VCaP (cell line): ENCODE measurements at regions not wholly inside any gene's neighbourhood (a gene's known extent, or its start where the extent isn't known, plus 50 kb on each side); places are given as distances from the start of the nearest gene placed in this dataset.
"Not testable (repeated sequence)": the region's sequence is repeated elsewhere in the genome, so short reads cannot be mapped to it uniquely, and the experiment has no call there.

Experiments used
- H3K27ac ChIP-seq: fragments of 450-650 bp; 2 replicates; pipeline ENCODE4 v1.5.1; 2017
- TF ChIP-seq, protein P1 (sequence below): fragments of 450-650 bp; conservative IDR thresholded peaks from 2 replicates; pipeline ENCODE4 v1.5.1; 2017; ENCODE audit warnings: mild to moderate bottlenecking, moderate library complexity

DNA sequence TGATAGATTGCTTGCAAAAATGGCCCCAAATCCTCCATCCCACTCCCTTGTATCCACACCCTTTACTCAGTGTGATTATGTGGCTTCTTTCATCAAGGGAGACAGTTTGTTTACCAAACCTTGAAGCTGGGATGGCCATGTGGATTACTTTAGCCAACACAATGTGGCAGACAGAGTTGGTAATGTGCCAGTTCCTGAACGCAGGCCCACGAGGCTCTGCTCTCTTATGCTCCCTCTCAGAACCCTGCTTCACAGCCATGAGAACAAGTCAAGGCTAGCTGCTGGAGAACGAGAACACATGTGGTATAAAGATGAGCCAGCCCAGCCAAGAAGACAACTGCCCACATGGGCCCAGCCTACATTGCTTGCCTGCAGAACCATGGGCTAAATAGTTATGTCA, 162.3 kb downstream of the NDUFA12 start:
- H3K27ac ChIP-seq: no peak overlapping the region
- TF ChIP-seq, protein P1, sequence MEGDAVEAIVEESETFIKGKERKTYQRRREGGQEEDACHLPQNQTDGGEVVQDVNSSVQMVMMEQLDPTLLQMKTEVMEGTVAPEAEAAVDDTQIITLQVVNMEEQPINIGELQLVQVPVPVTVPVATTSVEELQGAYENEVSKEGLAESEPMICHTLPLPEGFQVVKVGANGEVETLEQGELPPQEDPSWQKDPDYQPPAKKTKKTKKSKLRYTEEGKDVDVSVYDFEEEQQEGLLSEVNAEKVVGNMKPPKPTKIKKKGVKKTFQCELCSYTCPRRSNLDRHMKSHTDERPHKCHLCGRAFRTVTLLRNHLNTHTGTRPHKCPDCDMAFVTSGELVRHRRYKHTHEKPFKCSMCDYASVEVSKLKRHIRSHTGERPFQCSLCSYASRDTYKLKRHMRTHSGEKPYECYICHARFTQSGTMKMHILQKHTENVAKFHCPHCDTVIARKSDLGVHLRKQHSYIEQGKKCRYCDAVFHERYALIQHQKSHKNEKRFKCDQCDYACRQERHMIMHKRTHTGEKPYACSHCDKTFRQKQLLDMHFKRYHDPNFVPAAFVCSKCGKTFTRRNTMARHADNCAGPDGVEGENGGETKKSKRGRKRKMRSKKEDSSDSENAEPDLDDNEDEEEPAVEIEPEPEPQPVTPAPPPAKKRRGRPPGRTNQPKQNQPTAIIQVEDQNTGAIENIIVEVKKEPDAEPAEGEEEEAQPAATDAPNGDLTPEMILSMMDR: no peak

DNA sequence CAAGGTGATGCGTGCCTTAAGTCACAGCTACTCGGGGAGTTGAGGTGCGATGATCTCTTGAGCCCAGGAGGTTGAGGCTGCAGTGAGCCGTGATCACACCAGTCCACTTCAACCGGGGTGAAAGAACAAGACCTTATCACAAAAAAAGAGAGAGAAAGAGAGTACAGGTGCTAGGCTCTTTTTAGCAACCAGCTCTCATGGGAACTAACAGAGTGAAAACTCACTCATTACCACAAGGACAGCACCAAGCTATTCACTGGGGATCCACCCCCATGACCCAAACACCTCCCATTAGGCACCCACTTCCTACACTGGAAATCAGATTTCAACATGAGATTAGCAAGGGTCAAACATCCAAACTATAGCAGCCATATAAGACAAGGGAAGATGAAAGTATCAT, 164.2 kb downstream of the NDUFA12 start:
- no peak overlapping the region for H3K27ac ChIP-seq
- TF ChIP-seq, protein P1: no peak

DNA sequence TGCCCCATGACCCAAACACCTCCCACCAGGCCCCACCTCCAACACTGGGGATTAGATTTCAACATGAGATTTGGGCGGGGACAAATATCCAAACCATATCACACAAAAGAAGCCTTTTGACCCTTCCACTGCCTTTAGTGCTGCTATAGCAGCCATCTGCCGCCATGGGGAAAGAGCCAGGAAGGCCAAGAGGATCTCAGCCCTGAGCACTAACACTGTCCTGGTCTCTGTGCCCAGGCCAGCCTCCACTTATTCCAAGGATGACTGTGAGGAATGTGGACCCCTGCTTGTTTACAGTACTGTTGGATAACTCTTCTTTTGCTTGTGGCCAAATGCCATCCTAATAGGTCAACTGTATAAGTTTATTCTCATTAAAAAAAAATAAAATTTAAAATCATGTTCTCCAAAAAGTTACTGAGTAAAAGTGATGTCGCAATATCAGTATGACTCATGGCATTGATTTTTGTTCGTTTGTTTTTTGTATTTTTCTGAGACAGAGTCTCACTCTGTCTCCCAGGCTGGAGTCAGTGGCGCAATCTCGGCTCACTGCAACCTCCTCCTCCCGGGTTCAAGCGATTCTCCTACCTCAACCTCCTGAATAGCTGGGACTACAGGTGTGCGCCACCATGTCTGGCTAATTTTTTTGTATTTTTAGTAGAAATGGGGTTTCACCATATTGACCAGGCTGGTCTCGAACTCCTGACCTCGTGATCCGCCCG, 166.4 kb downstream of the NDUFA12 start:
- not testable (repeated sequence) for H3K27ac ChIP-seq

DNA sequence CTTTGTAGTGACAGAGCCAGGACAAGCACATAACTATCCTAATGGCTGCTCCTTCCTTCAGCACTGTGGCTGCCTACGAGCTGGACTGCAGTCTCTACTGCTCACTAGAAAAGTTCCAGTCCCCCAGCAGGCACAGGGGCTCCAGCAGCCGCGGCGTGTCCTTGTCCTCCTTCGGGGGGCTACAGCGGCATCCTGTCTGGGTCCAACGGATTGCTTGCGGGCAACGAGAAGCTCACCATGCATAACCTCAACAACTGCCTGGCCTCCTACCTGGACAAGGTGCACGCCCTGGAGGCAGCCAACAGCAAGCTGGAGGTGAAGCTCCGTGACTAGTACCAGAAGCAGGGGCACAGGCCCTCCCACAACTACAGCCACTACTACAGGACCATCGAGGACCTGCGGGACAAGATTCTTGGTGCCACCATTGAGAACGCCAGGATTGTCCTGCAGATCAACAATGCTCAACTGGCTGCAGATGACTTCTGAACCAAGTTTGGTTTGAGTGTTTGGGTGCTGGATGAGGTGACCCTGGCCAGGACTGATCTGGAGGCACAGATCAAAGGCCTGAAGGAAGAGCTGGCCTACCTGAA, 169.4 kb downstream of the NDUFA12 start:
- TF ChIP-seq, protein P1: no peak
- no peak overlapping the region for H3K27ac ChIP-seq

DNA sequence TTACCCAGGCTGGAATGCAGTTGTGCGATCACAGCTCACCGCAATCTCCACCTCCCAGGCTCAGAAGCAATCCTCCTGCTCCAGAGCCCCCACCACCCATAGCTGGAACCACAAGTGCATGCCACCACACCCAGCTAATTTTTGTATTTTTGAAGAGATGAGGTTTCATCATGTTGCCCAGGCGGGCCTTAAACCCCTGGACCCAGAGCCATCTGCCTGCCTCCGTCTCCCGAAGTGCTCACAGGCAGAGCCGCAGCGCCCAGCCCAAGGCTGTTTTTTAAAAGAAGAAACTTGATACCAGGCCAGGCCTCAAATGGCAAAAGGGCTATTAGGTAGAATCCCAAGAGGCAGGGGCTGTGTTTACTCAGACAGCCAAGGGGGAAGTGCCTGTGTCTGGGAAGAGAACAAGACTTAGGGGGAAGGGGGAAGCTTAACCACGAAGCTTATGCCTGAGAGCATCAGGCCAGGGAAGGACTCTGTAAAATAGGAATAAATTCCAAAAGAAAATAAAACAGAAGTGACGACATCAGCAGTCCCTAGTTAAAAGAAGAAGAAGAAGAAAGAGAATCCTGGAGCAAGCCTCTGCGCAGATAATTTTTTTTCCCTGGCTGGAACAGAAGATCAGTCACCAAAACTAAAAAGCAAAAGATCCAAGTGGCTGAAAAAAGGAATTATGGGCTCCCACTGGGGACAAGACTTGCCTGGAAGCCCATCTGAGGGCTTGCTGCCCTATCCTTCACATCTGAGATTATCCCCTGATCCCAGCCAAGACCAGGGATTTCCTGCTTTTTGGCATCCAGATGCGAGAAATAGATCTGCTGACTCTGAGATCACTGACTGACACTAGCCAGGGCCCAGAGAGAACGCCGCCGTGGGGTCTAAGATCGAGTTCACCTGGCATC, 170.5 kb downstream of the NDUFA12 start:
- peak overlapping the region; percentile 40 for H3K27ac ChIP-seq
- TF ChIP-seq, protein P1: no peak

DNA sequence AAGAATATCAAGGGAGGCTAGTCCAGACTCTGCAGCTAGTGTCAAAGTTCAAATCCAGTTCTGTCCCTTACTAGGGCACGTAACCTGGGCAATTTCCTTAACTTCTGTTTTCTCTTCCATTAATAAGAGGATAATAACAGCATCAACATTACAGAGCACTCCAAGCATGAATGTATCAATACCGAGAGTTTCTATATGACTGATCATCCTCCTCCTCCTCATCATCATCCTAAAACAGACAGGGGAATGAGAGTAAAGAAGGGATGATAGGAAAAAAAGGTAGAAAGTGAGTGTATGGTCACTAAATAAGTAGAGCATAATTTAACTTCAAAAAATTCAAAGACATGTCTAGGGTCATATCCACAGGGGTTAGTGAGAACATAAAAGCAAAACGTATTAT, 171.4 kb downstream of the NDUFA12 start:
- H3K27ac ChIP-seq: no peak overlapping the region
- TF ChIP-seq, protein P1: no peak

DNA sequence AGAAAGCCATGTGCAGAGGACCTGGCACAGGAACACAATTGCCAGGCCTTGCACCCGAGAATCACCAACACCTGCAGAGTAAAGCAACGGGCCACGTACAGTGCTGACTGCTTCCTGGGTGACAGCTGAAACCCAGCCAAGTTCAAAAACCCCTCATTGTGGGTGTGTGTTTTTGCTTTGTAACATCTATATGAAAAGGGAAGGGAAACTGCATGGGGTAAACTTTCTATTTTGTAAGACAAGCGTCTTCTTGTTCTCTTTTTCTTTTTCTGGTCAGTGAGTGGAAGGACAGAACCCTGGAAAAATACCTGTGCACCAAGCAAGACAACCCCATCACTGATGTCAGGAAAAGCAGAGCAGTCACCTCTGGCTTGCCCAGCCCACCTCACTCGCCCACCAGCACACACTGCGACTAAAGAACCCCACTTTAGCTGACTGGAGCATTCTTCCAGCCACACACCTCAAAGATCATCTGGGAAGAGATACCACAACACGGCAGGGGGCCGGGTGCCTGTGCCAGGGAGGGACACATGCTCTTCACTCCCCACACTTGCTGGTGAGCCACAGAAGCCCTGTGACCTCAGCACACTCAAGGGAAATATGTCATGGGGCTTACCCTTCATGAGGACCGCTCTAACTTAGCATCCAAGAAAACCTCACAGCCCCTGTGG, 172.3 kb downstream of the NDUFA12 start:
- TF ChIP-seq, protein P1: no peak

More for the DNA sequence above, 172.3 kb downstream of the NDUFA12 start:
- no peak overlapping the region for H3K27ac ChIP-seq
